NCI-H2196 (cell line): ENCODE measurements at regions not wholly inside any gene's neighbourhood (a gene's known extent, or its start where the extent isn't known, plus 50 kb on each side); places are given as distances from the start of the nearest gene placed in this dataset.

Experiments used
- DNase-seq: peaks from one replicate; lab custom pipeline; 2025; ENCODE audit not compliant: unreplicated experiment; lab: John Stamatoyannopoulos, UW

DNA sequence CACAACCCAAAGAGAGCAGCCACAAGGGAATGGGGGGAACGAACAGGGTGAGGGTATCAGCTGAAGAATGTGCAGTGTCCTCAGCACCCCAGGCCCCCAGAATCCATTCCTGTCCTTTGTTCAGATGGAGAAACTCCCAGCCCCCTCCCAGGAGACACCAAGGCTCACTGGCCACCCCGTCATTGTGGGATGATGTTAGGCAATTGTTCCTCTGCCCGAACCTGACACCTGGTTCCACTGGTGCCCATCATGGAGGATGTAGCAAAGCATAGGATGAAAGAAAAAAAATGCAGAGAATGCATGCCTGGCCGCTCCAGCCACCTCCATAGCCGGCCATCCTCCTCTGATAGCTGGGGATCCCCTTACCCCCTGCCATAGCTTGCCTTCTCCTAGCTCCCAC is 197.3 kb upstream of the TWIST2 start:
- DNase-seq, result no peak

DNA sequence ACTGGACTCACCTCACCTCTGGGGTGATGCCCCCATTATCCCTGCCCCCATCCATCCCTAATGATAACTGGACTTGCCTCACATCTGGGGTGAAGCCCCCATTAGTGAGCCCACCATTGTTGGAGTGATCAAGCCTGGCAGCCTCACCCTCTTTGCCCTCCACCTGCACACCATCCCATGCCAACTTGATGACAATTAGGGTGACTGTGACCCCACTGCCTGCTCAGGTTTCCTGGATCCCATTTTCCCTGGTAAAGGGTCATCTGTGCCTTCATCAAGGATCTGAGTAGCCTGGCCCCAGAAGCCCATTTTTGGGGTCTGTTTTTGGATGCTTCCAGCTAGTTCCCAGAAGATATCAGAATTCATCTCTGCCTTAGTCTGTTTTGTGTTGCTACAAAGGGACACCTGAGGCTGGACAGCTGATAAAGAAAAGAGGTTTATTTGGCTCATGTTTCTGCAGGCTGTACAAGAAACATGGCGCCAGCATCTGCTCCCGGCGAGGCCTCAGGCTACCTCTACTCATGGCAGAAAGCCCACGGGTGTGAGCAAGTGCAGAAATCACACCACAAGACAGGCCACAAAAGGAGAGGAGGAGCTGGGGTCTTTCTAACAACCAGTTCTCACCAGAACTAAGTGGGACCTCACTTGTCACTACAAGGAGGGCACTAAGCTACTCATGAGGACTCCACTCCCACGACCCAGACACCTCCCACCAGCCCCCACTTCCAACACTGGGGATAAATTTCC is 196.4 kb upstream of the TWIST2 start:
- no peak for DNase-seq

DNA sequence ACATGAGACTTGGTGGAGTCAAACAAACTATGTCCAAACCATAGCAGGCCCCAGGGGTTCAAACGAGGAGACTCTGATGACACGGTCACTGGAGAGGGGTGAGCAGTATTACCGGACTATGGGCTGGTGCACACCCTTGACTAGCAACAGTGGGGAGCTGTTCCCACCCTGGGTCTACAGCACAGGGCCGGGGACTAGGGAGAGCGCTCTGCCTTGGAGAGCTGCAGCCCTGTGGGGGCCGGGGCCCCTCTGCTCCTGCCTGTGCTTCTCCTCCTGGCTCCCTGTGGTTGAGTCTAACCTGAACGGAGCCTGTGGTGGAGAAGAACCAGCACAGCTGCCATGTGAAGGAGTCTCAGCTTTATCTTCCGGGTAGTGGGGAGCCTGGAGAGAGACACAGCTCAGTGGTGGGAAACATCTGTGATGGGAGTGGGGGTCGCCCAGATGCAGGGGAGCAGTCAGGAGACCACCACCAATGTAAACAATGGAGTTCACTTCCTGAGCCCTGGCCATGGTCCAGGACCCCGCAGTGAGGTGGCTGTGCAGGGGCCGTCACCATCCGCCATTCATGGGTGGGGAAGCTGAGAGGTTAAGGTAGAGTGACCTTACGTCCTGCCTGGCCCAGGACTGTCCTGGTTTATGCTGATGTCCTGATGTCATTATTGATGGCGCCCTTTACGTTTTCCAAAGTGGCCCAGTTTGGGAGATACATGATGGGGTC is 195.7 kb upstream of the TWIST2 start:
- no peak for DNase-seq

DNA sequence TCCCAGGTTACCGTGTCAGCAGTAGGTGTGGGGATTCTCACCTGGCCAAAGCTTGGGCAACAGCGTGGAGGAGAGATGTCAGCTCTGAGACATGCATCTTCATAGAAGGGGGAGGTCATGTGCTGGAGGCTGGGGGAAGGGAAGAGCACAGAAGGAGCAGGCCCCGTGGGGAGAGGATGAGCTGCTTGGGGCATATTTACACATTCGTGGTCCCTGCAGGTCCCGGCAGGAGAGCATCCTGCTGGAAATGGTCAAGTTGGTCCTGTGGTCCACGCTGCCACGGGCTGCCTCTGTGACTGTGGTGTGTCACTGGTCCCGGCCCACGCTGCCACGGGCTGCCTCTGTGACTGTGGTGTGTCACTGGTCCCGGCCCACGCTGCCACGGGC is 195.1 kb upstream of the TWIST2 start:
- no peak for DNase-seq

DNA sequence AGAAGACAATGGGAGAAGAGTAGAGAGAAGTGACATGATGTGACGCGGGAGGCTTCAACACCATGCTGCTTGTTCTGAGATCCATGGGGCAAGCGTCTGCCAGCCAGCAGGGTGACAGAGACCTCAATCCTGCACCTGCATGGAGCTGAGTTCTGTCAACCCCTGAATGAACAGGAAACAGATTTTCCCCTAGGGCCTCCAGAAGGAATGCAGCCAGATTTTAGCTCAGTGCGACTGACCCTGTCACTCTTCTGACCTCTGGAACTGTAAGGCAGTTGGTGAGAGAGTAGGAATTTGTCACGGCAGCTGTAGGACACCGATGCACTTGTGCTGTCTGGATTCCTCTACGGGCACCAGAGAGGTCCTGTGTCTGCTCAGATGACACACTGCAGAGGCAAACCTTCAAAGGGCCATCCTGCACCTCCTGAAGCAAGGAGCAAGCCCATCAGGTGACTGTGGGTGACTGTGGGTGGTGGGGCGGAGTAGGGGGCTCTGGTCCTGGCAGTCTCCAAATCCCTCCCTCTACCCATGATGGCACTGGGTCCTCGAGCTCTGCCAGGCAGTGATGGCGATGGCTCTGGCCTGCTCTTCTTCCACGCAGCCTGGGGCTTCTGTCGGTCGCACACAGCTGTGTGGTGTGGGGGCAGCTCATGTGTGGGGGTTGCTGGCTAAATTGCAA is 194.3 kb upstream of the TWIST2 start:
- no peak for DNase-seq

DNA sequence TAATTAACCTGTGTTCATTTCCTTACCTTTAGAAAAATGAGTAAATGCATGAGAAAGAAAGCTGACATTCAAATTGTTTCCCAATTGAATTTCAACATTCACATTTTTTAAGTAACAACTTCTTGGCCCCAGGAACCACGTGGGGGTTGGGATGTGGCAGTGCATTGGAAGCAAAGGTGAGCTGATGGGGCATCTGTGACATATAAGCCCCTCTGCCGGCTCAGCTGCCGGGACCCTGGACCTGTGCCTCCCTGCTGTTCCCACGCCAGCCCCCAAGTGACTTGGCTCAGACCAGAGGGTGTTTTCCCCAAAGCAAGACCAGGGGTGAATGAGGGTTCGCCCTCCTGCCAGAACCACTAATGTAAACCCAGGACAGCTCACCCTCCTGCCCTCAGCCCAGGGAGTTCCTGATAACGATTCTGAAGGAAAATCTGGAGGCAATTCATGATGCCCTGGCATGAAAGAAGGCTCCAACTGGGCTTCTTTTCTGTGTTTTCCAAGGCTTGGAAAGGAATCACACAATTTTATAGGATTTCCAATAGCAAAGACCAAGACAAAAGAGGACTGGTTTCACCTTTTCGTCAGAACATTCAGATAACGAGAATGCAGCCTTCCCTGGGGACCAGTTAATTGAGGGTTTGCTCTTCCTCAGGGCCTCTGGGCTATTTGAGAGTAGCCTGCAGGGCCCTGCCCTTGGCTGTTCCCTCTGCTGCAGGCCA is 193.2 kb upstream of the TWIST2 start:
- DNase-seq, result no peak

DNA sequence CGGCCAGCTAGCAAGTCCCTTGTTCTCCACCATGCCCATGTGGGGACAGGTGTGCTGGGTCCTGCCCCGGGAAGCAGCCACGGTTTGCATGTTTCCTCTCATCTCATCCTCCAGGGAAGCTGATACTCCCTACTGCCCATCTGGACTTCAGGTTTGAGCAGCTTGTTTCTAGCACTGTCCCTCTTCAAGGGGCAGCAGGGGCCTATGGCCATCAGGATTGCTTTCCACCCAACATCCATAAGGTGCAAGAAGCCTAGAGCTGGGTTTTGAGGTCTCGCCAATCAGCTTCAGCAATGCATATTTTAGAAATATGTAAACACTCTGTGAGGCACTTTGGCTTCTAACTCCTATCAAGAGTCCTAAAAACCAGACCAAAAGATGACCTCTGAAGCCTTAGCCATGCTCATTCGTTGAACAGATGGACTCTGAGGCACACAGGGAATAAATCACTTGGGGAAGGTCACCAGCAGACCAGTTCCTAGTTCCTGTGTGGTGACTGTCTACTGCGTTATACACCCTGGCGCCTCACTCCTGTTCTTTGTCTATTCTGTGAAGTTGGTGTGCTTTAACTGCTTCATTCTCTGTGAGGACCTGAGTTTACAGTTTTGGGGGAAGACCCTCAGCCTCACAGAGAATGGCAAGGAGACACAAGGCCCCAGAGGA is 192.6 kb upstream of the TWIST2 start:
- no peak for DNase-seq

DNA sequence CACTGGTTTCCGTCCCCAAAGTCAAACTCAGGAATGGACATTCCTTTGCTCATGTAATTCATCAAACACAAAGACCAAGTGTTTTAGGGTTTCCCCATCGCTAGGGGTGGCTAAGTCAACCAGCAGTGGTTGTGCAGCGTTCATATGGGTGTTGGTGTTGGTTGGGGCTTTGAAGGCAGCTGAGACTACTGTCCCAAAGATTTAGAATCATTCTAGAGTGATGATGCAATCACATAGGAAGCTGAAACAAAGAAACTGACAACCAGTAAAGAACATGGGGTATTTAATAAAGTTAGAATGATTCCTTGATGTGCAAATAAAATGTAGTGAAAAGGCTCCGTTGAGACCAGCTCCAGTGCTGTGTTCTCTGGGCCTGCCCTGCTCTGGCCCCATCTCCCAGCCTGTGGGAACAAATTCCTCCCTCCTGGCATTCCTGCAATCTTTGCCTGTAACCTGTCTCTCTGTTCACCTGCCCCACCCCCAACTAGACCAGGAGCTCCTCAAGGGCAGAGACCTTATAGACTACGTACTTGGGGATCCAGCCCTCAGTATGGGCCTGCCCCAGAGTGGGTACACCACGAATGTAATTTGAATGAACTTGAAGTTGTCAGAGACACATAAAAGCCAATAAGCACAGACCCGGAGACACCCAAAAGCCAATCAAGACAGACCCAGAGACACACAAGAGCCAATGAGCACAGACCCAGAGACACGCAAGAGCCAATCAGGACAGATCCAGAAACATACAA is 191.7 kb upstream of the TWIST2 start:
- DNase-seq, result no peak

DNA sequence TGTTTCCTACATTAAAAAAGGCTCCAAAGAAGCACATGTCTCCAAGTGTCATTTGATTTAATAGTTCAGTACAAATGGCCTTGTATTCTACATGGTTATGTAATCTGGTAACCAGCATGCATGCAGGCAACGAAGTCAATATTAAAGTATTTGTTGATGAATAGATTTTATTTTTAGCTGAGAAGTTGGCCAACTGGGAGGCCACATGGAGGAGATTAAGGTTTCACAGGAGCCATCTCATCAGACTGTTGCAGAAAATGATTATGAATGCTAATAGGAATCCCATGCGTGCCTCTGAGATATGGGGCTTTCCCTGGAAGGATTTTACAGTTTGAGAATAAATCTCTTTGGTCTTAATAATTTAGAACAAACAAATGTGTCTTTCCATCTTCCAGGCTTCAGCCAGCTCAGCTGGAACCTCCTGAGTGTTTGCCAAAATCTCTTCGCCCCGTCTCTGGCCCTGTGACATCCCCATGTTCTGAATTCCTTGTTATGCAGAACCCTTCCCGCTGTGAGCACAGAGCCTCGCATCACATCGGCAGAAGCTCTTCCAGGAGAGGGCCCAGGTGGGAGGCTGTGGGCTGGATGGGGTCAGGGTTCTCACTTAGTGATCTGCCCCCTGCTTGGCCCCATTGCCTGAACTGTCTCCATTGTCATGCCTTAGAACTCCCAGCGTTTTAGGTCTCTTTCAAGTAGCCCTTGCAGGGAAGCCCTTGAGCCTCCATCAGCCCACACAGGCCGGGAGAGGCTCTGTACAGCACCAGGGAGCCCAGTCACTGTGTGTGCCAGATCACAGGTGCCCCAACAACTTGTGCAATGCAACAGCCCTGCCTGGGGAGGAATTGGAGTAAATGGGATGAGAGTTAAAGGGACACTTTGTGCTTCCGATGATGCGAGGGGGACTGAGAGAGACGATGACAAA is 190.5 kb upstream of the TWIST2 start:
- no peak for DNase-seq

DNA sequence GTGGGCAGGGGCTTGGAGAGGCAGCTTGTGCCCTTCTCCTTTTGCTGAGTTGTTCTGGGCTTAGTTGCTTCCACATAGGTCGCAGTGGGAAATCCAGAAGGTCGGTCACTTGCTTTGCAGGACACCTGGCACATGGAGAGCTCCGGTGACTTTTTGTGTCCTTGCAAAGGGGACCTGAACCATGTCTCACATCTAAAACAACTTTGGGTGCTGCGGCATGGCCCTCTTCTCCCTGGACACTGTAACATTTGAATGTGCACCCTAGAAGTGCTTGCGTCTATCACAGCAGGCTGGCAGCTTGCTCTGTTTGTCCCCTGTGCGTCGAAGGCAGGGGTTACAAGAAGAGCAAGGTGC is 189.9 kb upstream of the TWIST2 start:
- DNase-seq, result no peak

DNA sequence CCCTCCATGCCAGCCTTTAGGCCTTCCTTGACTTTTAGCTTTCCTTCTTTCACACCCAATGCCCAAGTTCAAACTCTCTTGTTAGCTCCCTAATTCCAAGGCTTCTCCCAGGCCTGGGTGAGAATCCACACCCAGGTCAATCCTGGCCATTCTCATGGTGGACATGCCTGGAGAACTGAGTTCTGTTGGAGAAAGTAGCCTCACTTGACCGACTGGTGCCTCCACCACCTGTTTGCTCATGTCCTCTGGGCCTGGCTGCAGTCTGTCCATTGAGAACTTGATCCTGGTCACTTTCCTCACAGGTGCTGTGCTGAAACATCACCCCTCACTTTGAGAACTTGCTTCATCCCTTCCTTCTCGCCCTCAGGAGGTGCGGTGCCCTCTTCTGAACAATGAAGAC is 189.1 kb upstream of the TWIST2 start:
- no peak for DNase-seq

DNA sequence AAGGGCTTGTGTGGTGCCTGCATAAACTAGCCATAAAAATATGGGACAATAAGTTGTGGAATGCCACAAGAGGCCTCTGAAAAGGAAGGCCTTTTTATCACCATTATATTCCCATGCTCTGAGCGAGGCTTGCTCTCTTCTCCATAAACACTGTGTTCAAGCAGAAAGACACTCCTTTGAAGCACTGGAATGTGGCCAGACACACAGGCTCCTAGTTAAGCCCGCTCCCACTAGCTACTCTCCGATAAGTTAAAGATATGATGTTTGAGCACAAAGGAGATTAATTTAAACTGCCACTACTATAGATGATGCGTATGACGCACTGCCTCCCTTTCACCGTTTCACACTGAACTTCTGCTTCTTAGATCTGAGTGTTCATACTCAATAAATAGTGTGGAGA is 188.7 kb upstream of the TWIST2 start:
- no peak for DNase-seq

DNA sequence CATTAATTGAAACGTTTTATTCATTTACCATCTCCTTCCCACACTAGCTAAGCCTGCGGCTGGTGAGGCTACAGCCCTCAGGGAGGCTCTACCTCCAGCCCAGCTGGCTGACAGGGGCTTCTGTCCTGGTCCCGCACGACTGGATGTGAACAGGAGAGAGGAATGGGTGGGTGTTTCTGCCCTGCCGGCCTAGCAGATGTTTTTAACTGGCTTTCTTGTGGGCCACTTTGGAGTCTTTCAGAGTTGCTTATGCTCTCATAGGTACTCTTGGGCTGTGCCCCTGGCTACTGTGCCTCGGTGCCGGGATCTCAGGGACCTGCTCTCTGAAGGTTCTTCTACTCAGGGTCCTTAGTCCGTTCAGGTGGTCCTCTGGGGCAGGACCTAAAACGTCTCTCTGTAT is 184.3 kb upstream of the TWIST2 start:
- no peak for DNase-seq

DNA sequence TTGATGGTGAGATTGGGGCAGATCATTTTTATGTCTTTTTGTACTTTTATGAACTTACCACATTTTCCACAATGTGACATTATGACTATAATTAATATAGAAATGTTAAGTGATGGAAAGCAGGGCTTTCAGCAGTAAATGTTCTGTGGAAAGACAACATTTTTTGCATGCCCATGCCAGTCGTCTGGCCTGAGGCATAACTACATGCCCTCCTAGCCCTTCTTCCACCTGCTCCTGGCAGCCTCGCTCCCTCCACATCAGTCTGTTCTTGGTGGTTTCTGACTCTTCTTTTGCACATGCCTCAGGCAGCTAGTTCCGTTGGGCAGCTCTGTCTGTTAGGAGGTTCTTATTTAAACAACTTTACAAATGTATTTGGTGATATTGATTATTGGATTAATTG is 182.0 kb upstream of the TWIST2 start:
- no peak for DNase-seq

DNA sequence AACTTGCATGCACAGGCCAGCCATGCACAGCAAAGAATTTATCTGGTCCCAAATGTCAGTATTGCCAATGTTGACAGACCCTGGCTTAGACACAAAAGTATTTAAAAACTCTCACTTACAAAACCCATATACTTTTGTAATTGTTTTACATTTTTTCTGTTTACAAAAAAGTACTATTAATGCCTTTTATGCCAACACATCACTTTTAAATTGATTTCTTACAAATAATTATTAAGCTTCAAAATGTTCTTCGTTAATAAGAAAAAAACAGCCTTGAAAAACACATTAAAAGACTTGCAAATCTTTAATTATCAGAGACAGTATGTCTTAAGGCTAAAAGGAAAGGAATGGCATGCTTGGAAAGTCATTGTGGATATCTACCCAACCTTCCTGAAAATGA is 181.3 kb upstream of the TWIST2 start:
- DNase-seq, result no peak

DNA sequence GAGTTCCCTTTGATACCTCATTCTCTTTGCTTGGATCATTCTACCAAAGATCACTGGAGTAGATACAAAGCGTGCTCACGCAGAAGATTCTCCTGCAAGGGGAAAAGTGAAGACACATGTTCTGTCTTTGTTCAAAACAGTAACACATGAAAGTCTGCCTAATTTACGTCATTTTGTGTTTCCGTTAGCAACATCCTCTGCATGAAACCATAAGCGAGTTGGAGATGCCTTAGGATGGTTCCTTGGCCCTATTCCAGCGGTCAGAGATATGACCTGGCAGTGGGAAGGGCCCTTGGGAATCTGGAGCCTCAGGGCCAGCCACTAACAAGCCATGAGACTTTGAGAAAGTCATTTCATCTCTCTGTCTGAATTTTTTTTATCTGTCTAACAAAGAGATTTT is 180.9 kb upstream of the TWIST2 start:
- DNase-seq, result no peak

DNA sequence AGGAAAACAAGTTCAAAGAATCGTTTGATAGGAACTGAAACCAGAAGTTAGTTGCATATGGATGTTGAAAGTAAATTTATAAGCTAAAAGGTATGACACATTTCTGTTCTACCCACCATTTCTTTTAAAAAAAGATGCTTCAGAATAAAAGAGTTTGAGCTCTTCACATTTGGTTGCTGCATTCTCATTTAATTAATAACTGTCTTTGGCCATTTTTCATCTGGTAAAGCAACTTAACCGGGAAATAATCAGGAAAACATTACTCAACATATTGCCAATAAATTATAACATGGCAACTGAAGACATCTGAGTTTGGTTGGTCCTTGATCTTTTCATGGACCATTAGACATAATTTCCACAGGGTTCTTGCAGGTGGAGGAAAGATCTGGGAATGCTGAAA is 180.2 kb upstream of the TWIST2 start:
- DNase-seq, result no peak

DNA sequence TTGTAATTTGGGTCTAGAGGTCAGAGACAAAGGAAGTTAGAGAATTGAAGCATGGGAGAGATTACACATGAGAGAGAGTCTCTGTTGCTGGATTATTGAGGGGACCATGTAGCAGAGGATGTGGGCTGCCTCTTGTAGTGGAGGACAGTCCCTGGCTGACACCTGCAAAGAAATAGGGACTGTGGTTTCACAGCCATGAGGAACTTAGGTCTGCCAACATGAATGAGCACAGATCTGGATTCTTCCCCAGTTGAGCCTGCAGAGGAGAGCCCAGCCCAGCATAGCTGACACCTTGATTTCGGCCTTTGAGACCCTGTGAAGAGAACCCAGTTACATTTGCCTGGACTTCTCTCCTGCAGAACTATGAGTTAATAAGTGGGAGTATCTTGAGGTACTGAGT is 179.5 kb upstream of the TWIST2 start:
- no peak for DNase-seq

DNA sequence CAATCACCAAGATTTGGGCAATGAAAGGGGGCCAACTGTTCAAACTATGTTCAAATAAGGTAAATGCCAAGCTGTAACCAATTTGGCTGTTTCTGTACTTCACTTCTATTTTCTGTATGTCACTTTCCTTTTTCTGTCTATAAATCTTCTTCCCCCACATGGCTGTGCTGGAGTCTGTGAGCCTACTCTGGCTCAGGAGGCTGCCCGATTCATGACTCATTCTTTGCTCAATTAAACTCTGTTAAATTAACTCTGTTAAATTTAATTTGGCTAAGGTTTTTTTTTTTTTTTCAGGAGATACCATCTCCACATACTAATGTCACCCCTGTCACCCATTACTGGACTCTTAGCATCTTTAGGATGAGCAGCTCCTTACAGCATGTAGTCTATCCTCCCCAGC is 178.8 kb upstream of the TWIST2 start:
- no peak for DNase-seq
